ENCODE measurements at regions not wholly inside any gene's neighbourhood (a gene's known extent, or its start where the extent isn't known, plus 50 kb on each side); places are given as distances from the start of the nearest gene placed in this dataset.
"Not testable (repeated sequence)": the region's sequence is repeated elsewhere in the genome, so short reads cannot be mapped to it uniquely, and the experiment has no call there.

- no peaks in the 10 kb centered on the region for H3K9me3 Mint-ChIP-seq
- Histone ChIP-seq H3K27me3 (ENCODE audit: control insufficient read depth, insufficient read depth, low read length, poor library complexity, severe bottlenecking) (no peaks in the 10 kb centered on the region), H3K4me1 (ENCODE audit: control insufficient read depth, insufficient read depth, low read length) (peaks cover 7% of the 10 kb centered on the region), H3K9ac (ENCODE audit: extremely low read depth, low read length, poor library complexity, severe bottlenecking) (no peak overlapping the region), H3K9me3 (ENCODE audit: control insufficient read depth, low read length) (no peaks in the 10 kb centered on the region), H3K4me3 (ENCODE audit: low read length) (no peak overlapping the region), H3K36me3 (ENCODE audit: control insufficient read depth, insufficient read depth, low read length) (no peaks in the 10 kb centered on the region), H3K27ac (ENCODE audit: low read depth, low read length) (no peak overlapping the region)
- no peaks in the 10 kb centered on the region for H3K27me3 Mint-ChIP-seq (ENCODE audit: insufficient read depth)
- peaks cover 7% of the 10 kb centered on the region for H3K4me1 Mint-ChIP-seq
- TF ChIP-seq, protein P1, sequence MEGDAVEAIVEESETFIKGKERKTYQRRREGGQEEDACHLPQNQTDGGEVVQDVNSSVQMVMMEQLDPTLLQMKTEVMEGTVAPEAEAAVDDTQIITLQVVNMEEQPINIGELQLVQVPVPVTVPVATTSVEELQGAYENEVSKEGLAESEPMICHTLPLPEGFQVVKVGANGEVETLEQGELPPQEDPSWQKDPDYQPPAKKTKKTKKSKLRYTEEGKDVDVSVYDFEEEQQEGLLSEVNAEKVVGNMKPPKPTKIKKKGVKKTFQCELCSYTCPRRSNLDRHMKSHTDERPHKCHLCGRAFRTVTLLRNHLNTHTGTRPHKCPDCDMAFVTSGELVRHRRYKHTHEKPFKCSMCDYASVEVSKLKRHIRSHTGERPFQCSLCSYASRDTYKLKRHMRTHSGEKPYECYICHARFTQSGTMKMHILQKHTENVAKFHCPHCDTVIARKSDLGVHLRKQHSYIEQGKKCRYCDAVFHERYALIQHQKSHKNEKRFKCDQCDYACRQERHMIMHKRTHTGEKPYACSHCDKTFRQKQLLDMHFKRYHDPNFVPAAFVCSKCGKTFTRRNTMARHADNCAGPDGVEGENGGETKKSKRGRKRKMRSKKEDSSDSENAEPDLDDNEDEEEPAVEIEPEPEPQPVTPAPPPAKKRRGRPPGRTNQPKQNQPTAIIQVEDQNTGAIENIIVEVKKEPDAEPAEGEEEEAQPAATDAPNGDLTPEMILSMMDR (conservative IDR thresholded peaks at IDR 0.05): no peak
- DNase-seq: no peak
- no peak overlapping the region for H3K27ac Mint-ChIP-seq
- H3K4me3 Mint-ChIP-seq: no peak overlapping the region
- 76 to 80% methylated on average over 1 to 3 of the region's 3 CpGs for WGBS, 2 experiments (ENCODE audit: insufficient coverage in 1 of 2, insufficient read length in 1 of 2)
- H3K36me3 Mint-ChIP-seq (ENCODE audit: low read depth): no peaks in the 10 kb centered on the region
Observed at GRCh38 chr3:24689353-24689752, 194.7 kb upstream of the THRB start.

DNA sequence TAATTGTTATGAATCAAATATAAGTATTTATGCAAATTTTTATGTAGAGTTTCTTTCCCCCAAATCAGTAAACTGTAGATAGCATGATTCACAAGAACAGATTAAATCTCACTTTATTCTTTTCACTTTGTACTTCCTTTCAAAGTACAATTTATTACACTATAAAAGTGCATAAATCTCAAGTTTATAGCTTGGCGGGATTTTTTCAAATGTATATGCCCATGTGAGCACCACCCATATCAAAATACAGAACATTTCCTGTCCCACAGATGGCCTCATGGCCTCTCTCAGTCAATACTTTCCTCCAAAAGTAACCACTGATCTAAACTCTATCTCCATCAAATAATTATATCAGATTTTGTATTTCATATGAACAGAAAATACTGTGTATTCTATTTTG is 196.1 kb upstream of the THRB start:
- Histone ChIP-seq H3K36me3 (ENCODE audit: control insufficient read depth, insufficient read depth, low read length) (no peaks in the 10 kb centered on the region), H3K4me3 (ENCODE audit: low read length) (no peak overlapping the region), H3K9me3 (ENCODE audit: control insufficient read depth, low read length) (no peaks in the 10 kb centered on the region), H3K27ac (ENCODE audit: low read depth, low read length) (no peak overlapping the region), H3K27me3 (ENCODE audit: control insufficient read depth, insufficient read depth, low read length, poor library complexity, severe bottlenecking) (no peaks in the 10 kb centered on the region), H3K4me1 (ENCODE audit: control insufficient read depth, insufficient read depth, low read length) (peaks cover 3% of the 10 kb centered on the region), H3K9ac (ENCODE audit: extremely low read depth, low read length, poor library complexity, severe bottlenecking) (no peak overlapping the region)
- Mint-ChIP-seq H3K9me3 (no peaks in the 10 kb centered on the region), H3K4me1 (no peaks in the 10 kb centered on the region), H3K27me3 (ENCODE audit: insufficient read depth) (no peaks in the 10 kb centered on the region), H3K27ac (no peak overlapping the region), H3K4me3 (no peak overlapping the region), H3K36me3 (ENCODE audit: low read depth) (no peaks in the 10 kb centered on the region)
- WGBS, 2 experiments (ENCODE audit: insufficient coverage in 1 of 2, insufficient read length in 1 of 2): 91 to 100% methylated on average over 1 of the region's 1 CpG
- TF ChIP-seq, protein P1 (conservative IDR thresholded peaks at IDR 0.05): no peak
- DNase-seq: no peak

DNA sequence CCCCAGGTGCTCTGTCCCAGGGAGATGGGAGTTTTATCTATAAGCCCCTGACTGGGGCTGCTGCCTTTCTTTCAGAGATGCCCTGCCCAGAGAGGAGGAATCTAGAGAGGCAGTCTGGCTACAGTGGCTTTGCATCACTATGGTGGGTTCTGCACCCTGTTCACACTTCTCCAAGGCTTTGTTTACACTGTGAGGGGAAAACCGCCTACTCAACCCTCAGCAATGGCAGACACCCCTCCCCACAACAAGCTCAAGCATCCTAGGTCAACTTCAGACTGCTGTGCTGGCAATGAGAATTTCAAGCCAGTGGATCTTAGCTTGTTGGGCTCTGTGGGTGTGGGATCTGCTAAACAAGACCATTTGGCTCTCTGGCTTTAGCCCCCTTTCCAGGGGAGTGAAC is 204.4 kb upstream of the THRB start:
- not testable (repeated sequence) for H3K36me3 ChIP-seq (ENCODE audit: control insufficient read depth, insufficient read depth, low read length); H3K4me1 ChIP-seq (ENCODE audit: control insufficient read depth, insufficient read depth, low read length); H3K4me1 Mint-ChIP-seq; H3K27me3 Mint-ChIP-seq (ENCODE audit: insufficient read depth); H3K27me3 ChIP-seq (ENCODE audit: control insufficient read depth, insufficient read depth, low read length, poor library complexity, severe bottlenecking); H3K9me3 ChIP-seq (ENCODE audit: control insufficient read depth, low read length); H3K27ac Mint-ChIP-seq; H3K4me3 Mint-ChIP-seq; H3K4me3 ChIP-seq (ENCODE audit: low read length); H3K9ac ChIP-seq (ENCODE audit: extremely low read depth, low read length, poor library complexity, severe bottlenecking); H3K9me3 Mint-ChIP-seq; H3K27ac ChIP-seq (ENCODE audit: low read depth, low read length); H3K36me3 Mint-ChIP-seq (ENCODE audit: low read depth)
- 67% methylated on average over 1 of the region's 1 CpG; no CpG with 5 or more reads in 1 of the 2 experiments for WGBS, 2 experiments (ENCODE audit: insufficient coverage in 1 of 2, insufficient read length in 1 of 2)
- DNase-seq: peak; percentile 62

DNA sequence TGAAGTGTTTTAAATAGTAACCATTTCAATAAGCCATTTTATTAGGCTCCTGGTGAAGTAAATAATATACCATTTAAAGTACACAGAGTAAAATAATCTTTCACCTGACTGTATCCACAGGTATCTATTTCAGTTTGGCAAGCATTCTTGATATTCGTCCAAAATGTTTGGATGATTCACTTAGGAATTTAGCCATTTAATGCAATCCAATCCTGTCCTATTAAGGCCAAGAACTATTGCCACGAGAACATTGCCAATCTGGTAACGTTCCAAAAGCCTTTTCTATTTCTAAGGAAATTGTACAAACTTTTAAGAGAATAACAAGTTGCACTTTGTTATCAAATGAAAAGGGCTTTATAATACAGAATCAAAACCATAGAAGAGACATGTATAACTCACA is 209.8 kb upstream of the THRB start:
- no peak overlapping the region for H3K4me3 Mint-ChIP-seq
- no peaks in the 10 kb centered on the region for H3K36me3 Mint-ChIP-seq (ENCODE audit: low read depth)
- H3K27me3 Mint-ChIP-seq (ENCODE audit: insufficient read depth): peaks cover 8% of the 10 kb centered on the region
- no peaks in the 10 kb centered on the region for H3K9me3 ChIP-seq (ENCODE audit: control insufficient read depth, low read length)
- no peaks in the 10 kb centered on the region for H3K9me3 Mint-ChIP-seq
- H3K4me1 Mint-ChIP-seq: no peaks in the 10 kb centered on the region
- TF ChIP-seq, protein P1 (conservative IDR thresholded peaks at IDR 0.05): no peak
- no peaks in the 10 kb centered on the region for H3K4me1 ChIP-seq (ENCODE audit: control insufficient read depth, insufficient read depth, low read length)
- DNase-seq: no peak
- no peak overlapping the region for H3K27ac Mint-ChIP-seq
- H3K9ac ChIP-seq (ENCODE audit: extremely low read depth, low read length, poor library complexity, severe bottlenecking): no peak overlapping the region
- WGBS, 2 experiments (ENCODE audit: insufficient coverage in 1 of 2, insufficient read length in 1 of 2): 93 to 100% methylated on average over 1 to 3 of the region's 3 CpGs
- H3K4me3 ChIP-seq (ENCODE audit: low read length): no peak overlapping the region
- no peaks in the 10 kb centered on the region for H3K36me3 ChIP-seq (ENCODE audit: control insufficient read depth, insufficient read depth, low read length)
- H3K27me3 ChIP-seq (ENCODE audit: control insufficient read depth, insufficient read depth, low read length, poor library complexity, severe bottlenecking): peaks cover 8% of the 10 kb centered on the region
- H3K27ac ChIP-seq (ENCODE audit: low read depth, low read length): no peak overlapping the region

Measured in endodermal cell (in vitro differentiated cells).